SU-DHL-6 (cell line): ENCODE measurements at regions not wholly inside any gene's neighbourhood (a gene's known extent, or its start where the extent isn't known, plus 50 kb on each side); places are given as distances from the start of the nearest gene placed in this dataset.

Experiments used
- H2AFZ ChIP-seq: fragments of 200-600 bp; sonication (generic); 2 replicates; pipeline ENCODE4 v1.6.1; 2014; ENCODE audit warnings: low read depth, mild to moderate bottlenecking, moderate library complexity, mixed read lengths, antibody characterized with exemption, low read length; ENCODE audit not compliant: severe bottlenecking
- H3F3A ChIP-seq: fragments of 200-600 bp; shearing (Covaris generic); 2 replicates; pipeline ENCODE4 v1.6.0; 2016; ENCODE audit warnings: antibody characterized with exemption, mild to moderate bottlenecking; ENCODE audit not compliant: insufficient read depth
- H3K27ac ChIP-seq: fragments of 200-600 bp; sonication (generic); 2 replicates; pipeline ENCODE4 v1.5.1; 2016; ENCODE audit warnings: low read depth, mild to moderate bottlenecking, low read length, moderate library complexity, mixed read lengths
- H3K27me3 ChIP-seq: fragments of 200-600 bp; sonication (generic), shearing (Covaris generic); 2 replicates; pipeline ENCODE4 v1.6.0; 2014; ENCODE audit warnings: mild to moderate bottlenecking, low read length
- H3K36me3 ChIP-seq: fragments of 200-600 bp; sonication (generic); 2 replicates; pipeline ENCODE4 v1.6.1; 2014; ENCODE audit warnings: mild to moderate bottlenecking, low read length, mixed read lengths
- H3K4me2 ChIP-seq: fragments of 300-600, 200-600 bp; shearing (Covaris generic), sonication (generic); 2 replicates; pipeline ENCODE4 v1.6.0; 2014; ENCODE audit warnings: low read length, low read depth, mild to moderate bottlenecking; ENCODE audit not compliant: poor library complexity, severe bottlenecking
- H3K4me3 ChIP-seq: fragments of 200-600 bp; sonication (generic); 2 replicates; pipeline ENCODE4 v1.5.1; 2014; ENCODE audit warnings: antibody characterized with exemption, low read length, mild to moderate bottlenecking, mixed read lengths; ENCODE audit not compliant: insufficient read depth, poor library complexity, severe bottlenecking
- H3K79me2 ChIP-seq: fragments of 200-600 bp; sonication (generic); 2 replicates; pipeline ENCODE4 v1.6.1; 2014; ENCODE audit warnings: mild to moderate bottlenecking, low read length, moderate library complexity; ENCODE audit not compliant: insufficient read depth
- H3K9ac ChIP-seq: fragments of 200-600 bp; sonication (generic); 2 replicates; pipeline ENCODE4 v1.7.0; 2014; ENCODE audit warnings: mild to moderate bottlenecking, low read length
- H3K9me2 ChIP-seq: fragments of 200-600 bp; sonication (generic); replicated peaks from 2 replicates; pipeline ENCODE4 v1.6.1; 2014; ENCODE audit warnings: low read length; ENCODE audit not compliant: insufficient read depth
- H3K9me3 ChIP-seq: fragments of 200-600 bp; sonication (generic); 2 replicates; pipeline ENCODE4 v1.6.1; 2014; ENCODE audit warnings: low read length, mixed read lengths; ENCODE audit not compliant: insufficient read depth
- H4K20me1 ChIP-seq: fragments of 200-600 bp; sonication (generic); 2 replicates; pipeline ENCODE4 v1.6.1; 2014; ENCODE audit warnings: low read depth, mild to moderate bottlenecking, antibody characterized with exemption, low read length, moderate library complexity, mixed read lengths
- CTCF ChIP-seq: fragments of 200-600 bp; sonication (generic); IDR thresholded peaks from one replicate; pipeline ENCODE4 v1.5.1; 2017; ENCODE audit warnings: antibody characterized with exemption, mild to moderate bottlenecking, low read length, moderate library complexity; ENCODE audit not compliant: insufficient read depth, poor library complexity, severe bottlenecking
- EZH2phosphoT487 ChIP-seq: fragments of 200-600 bp; sonication (generic), shearing (Covaris generic); conservative IDR thresholded peaks from 2 replicates; pipeline ENCODE4 v1.6.1; 2018; ENCODE audit warnings: mild to moderate bottlenecking, antibody characterized with exemption, low read length, moderate library complexity, mixed read lengths

GRCh38 chr14:83960832-83961512, 1569.0 kb upstream of the FLRT2 start:
- Histone ChIP-seq H3K27me3 (no peaks in the 10 kb centered on the region), H3K9ac (no peak overlapping the region), H3K4me3 (no peak overlapping the region), H3K36me3 (no peaks in the 10 kb centered on the region), H3K27ac (no peak overlapping the region), H3K79me2 (no peaks in the 10 kb centered on the region), H3F3A (no peaks in the 10 kb centered on the region), H2AFZ (no peak overlapping the region), H3K9me2 (no peaks in the 10 kb centered on the region), H4K20me1 (no peaks in the 10 kb centered on the region), H3K4me2 (no peak overlapping the region), H3K9me3 (no peaks in the 10 kb centered on the region)
- TF ChIP-seq CTCF (no peak), EZH2phosphoT487 (no peak)

GRCh38 chr14:83969998-83970397, 1559.9 kb upstream of the FLRT2 start:
- no peak overlapping the region for H3K27ac ChIP-seq
- no peaks in the 10 kb centered on the region for H4K20me1 ChIP-seq
- no peaks in the 10 kb centered on the region for H3K36me3 ChIP-seq
- no peak overlapping the region for H2AFZ ChIP-seq
- TF ChIP-seq EZH2phosphoT487, result no peak
- no peak for TF ChIP-seq CTCF
- no peaks in the 10 kb centered on the region for H3K9me2 ChIP-seq
- no peak overlapping the region for H3K4me2 ChIP-seq
- no peak overlapping the region for H3K9ac ChIP-seq
- H3K9me3 ChIP-seq, result no peaks in the 10 kb centered on the region
- no peaks in the 10 kb centered on the region for H3K27me3 ChIP-seq
- no peaks in the 10 kb centered on the region for H3K79me2 ChIP-seq
- no peak overlapping the region for H3K4me3 ChIP-seq
- H3F3A ChIP-seq, result no peaks in the 10 kb centered on the region

GRCh38 chr14:83972631-83973030, 1557.3 kb upstream of the FLRT2 start:
- Histone ChIP-seq H3F3A (no peaks in the 10 kb centered on the region), H3K9ac (no peak overlapping the region), H2AFZ (no peak overlapping the region), H3K79me2 (no peaks in the 10 kb centered on the region), H3K4me3 (no peak overlapping the region), H3K9me3 (no peaks in the 10 kb centered on the region), H3K27ac (no peak overlapping the region), H4K20me1 (no peaks in the 10 kb centered on the region), H3K36me3 (no peaks in the 10 kb centered on the region), H3K27me3 (no peaks in the 10 kb centered on the region), H3K9me2 (no peaks in the 10 kb centered on the region), H3K4me2 (no peak overlapping the region)
- TF ChIP-seq CTCF, result no peak
- TF ChIP-seq EZH2phosphoT487, result no peak
